ENCODE measurements at regions not wholly inside any gene's neighbourhood (a gene's known extent, or its start where the extent isn't known, plus 50 kb on each side); places are given as distances from the start of the nearest gene placed in this dataset.

DNA sequence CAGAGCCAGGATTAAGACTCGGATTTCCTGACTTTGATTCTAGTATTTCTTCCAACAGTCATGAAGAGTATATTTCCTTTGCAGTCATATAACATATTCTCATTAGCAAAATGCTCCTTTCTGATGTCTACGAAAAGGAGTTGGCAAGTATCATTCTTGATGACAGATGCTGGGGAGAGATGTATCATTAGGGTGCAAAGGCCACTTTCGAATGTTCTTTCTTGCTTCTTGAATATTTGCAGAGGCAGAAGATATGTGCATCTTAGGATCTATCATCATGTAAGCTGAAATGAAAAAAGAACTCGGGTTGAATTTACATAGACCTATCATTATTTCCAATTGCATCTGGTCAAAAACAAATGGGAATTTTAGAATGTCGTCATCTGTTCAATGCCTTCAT lies 294.4 kb downstream of the BAMBI start:
- Mint-ChIP-seq H3K27ac (no peak overlapping the region), H3K4me3 (no peak overlapping the region), H3K27me3 (ENCODE audit: low read depth) (no peaks in the 10 kb centered on the region), H3K36me3 (ENCODE audit: low read depth) (no peaks in the 10 kb centered on the region), H3K4me1 (peaks cover 23% of the 10 kb centered on the region), H3K9me3 (peaks cover 3% of the 10 kb centered on the region)
- TF ChIP-seq CTCF (IDR thresholded peaks at IDR 0.05; ENCODE audit: unreplicated experiment in 3 of 3), result no peak

GRCh38 chr10:28973309-28973972 lies 296.1 kb downstream of the BAMBI start:
- peaks cover 3% of the 10 kb centered on the region for H3K9me3 Mint-ChIP-seq
- H3K27ac Mint-ChIP-seq, result no peak overlapping the region
- H3K4me1 Mint-ChIP-seq, result peaks cover 23% of the 10 kb centered on the region
- no peaks in the 10 kb centered on the region for H3K27me3 Mint-ChIP-seq (ENCODE audit: low read depth)
- H3K36me3 Mint-ChIP-seq (ENCODE audit: low read depth), result no peaks in the 10 kb centered on the region
- no peak for TF ChIP-seq CTCF (IDR thresholded peaks at IDR 0.05; ENCODE audit: unreplicated experiment in 3 of 3)
- no peak overlapping the region for H3K4me3 Mint-ChIP-seq

DNA sequence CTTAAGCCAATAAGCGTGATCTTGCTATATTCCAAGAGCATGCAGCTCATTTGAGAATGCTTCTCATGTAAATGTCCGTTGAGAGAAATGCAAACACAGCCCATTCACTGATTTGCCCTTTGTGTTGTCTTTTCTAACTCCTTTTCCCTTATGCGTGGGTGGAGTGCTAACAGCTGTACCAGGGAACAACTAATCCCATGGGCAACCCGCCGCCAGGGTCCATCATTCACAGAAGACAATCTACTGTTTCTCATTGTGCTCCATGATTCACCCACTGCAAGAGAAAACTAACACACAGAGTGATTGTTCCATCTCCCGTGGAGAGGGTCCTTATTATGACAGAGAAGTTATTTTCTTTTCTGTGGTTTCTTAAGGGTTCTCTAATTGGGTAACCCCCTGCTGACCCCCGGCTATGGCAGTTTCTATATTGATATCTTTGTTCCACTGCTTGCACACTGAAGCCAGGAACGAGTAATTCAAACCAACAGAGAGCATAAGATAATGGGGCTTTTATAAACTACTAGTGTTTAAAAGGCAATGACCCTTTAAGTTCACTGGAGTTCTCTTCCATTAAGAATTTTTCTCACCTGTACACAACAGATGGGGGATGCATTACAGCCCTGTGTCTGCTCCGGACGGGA lies 298.7 kb downstream of the BAMBI start:
- TF ChIP-seq CTCF (IDR thresholded peaks at IDR 0.05; ENCODE audit: unreplicated experiment in 3 of 3), result no peak
- Mint-ChIP-seq H3K9me3 (no peaks in the 10 kb centered on the region), H3K27ac (peak overlapping the region in 1 of 3 experiments; percentile 12), H3K27me3 (ENCODE audit: low read depth) (no peaks in the 10 kb centered on the region), H3K4me1 (peaks cover 23% of the 10 kb centered on the region), H3K4me3 (no peak overlapping the region), H3K36me3 (ENCODE audit: low read depth) (no peaks in the 10 kb centered on the region)

GRCh38 chr10:28977518-28977917 lies 300.2 kb downstream of the BAMBI start:
- Mint-ChIP-seq H3K9me3 (no peaks in the 10 kb centered on the region), H3K4me3 (no peak overlapping the region), H3K27ac (no peak overlapping the region), H3K27me3 (ENCODE audit: low read depth) (peaks cover 4% of the 10 kb centered on the region), H3K4me1 (peaks cover 12% of the 10 kb centered on the region), H3K36me3 (ENCODE audit: low read depth) (no peaks in the 10 kb centered on the region)
- no peak for TF ChIP-seq CTCF (IDR thresholded peaks at IDR 0.05; ENCODE audit: unreplicated experiment in 3 of 3)

DNA sequence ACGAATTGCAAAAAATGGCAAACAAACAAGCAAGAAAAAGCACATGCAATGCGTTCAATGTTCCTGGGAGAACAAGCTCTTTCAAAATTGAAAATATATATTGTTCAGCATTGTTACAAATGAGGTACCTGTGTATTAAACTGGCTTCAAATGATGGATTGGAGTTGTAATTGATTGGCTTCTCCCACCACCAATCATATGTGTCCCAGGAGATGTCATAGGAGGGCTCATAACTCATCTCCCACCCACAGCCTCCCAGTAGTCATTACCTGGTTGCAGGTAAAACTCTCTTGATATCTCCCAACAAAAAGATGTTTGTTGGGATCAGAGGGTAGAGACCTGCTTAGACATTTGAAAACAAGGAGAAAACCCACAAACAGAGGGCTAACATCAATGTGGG lies 302.9 kb downstream of the BAMBI start:
- H3K36me3 Mint-ChIP-seq (ENCODE audit: low read depth), result no peaks in the 10 kb centered on the region
- TF ChIP-seq CTCF (IDR thresholded peaks at IDR 0.05; ENCODE audit: unreplicated experiment in 3 of 3), result no peak
- peaks cover 4% of the 10 kb centered on the region for H3K27me3 Mint-ChIP-seq (ENCODE audit: low read depth)
- H3K4me3 Mint-ChIP-seq, result no peak overlapping the region
- H3K4me1 Mint-ChIP-seq, result peaks cover 20% of the 10 kb centered on the region
- H3K27ac Mint-ChIP-seq, result no peak overlapping the region
- no peaks in the 10 kb centered on the region for H3K9me3 Mint-ChIP-seq

DNA sequence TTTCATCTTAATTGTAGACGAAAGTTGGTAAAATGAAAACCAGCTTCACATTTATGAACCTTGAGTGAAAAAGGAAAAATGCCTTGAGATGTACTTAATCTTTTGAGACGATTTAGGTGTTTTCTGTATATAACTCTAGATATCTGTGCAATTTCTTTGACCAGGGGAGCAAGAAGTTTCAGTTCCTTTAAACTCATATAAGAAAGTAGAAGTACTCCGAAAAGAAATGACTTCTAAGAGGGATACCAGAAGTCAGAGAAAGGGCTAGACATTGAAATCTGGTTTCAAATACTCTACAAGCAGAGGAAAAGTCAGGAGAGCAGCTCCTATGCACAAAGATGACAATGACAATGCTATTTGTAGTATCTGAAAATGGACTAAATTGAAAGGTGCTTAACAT lies 303.7 kb downstream of the BAMBI start:
- Mint-ChIP-seq H3K27me3 (ENCODE audit: low read depth) (peaks cover 4% of the 10 kb centered on the region), H3K4me1 (peaks cover 12% of the 10 kb centered on the region), H3K9me3 (no peaks in the 10 kb centered on the region), H3K4me3 (no peak overlapping the region), H3K36me3 (ENCODE audit: low read depth) (no peaks in the 10 kb centered on the region), H3K27ac (no peak overlapping the region)
- no peak for TF ChIP-seq CTCF (IDR thresholded peaks at IDR 0.05; ENCODE audit: unreplicated experiment in 3 of 3)

Measured in nephron (organoid).